H1 (cell line): ENCODE measurements at regions not wholly inside any gene's neighbourhood (a gene's known extent, or its start where the extent isn't known, plus 50 kb on each side); places are given as distances from the start of the nearest gene placed in this dataset.

Experiments used
- CTCF ChIA-PET: fragments of 300-600 bp; sonication (Branson Sonifier 250); formaldehyde crosslinking; loops from one replicate; lab custom pipeline; 2021; ENCODE audit not compliant: partially characterized antibody; lab: Charles Lee
- POLR2A ChIA-PET: fragments of 300-600 bp; sonication (Branson Sonifier 250); formaldehyde crosslinking; loops from one replicate; lab custom pipeline; 2021; ENCODE audit warnings: inconsistent platforms; ENCODE audit not compliant: partially characterized antibody; lab: Charles Lee
- DNase-seq, 2 experiments: peaks; one replicate each; pipeline versions ENCODE4 v3.0.0 to v3.0.0-alpha.2; 2010 to 2022; ENCODE audit warnings: low spot score in 2 of 2, low read depth in 1 of 2, mixed read lengths in 1 of 2
- FAIRE-seq: peaks from 2 replicates; lab custom pipeline; 2011; peaks lifted over from hg19 to GRCh38; lab: Jason Lieb, UNC
- H2AFZ ChIP-seq: 2 replicates; pipeline ENCODE4 v1.8.1; 2012; ENCODE audit warnings: low read length, inconsistent platforms
- H2AK5ac ChIP-seq: 2 replicates; pipeline ENCODE4 v1.6.1; 2013; ENCODE audit warnings: low read depth, low read length
- H2BK120ac ChIP-seq: replicated peaks from 2 replicates; pipeline ENCODE3; 2013; ENCODE audit warnings: low read depth, low read length, inconsistent platforms
- H2BK12ac ChIP-seq: 2 replicates; pipeline ENCODE4 v1.6.1; 2013; ENCODE audit warnings: low read depth, low read length
- H2BK15ac ChIP-seq: 2 replicates; pipeline ENCODE4 v1.6.1; 2013; ENCODE audit warnings: low read length
- H2BK20ac ChIP-seq: 2 replicates; pipeline ENCODE4 v1.6.1; 2013; ENCODE audit warnings: low read length
- H2BK5ac ChIP-seq: 2 replicates; pipeline ENCODE4 v1.6.1; 2013; ENCODE audit warnings: low read depth, low read length
- H3K14ac ChIP-seq: 2 replicates; pipeline ENCODE4 v1.6.1; 2013; ENCODE audit warnings: inconsistent platforms; ENCODE audit not compliant: insufficient read length
- H3K18ac ChIP-seq: 2 replicates; pipeline ENCODE4 v1.6.1; 2013; ENCODE audit warnings: low read length; ENCODE audit errors: extremely low read depth
- H3K23ac ChIP-seq: 2 replicates; pipeline ENCODE4 v1.6.1; 2013; ENCODE audit warnings: inconsistent platforms; ENCODE audit not compliant: insufficient read length
- H3K23me2 ChIP-seq: 2 replicates; pipeline ENCODE4 v1.6.1; 2013; ENCODE audit warnings: low read depth, low read length
- H3K27ac ChIP-seq: 2 replicates; pipeline ENCODE4 v1.6.1; 2011; ENCODE audit warnings: low read depth, low read length, inconsistent platforms
- H3K27me3 ChIP-seq, 4 experiments: replicated peaks in 1 of 4; 1 replicate in 1 of 4; 2 replicates in 3 of 4; pipeline versions ENCODE4 v1.6.1 to v1.8.1; 2011 to 2013; ENCODE audit warnings: low read length in 3 of 4, mild to moderate bottlenecking in 3 of 4, inconsistent platforms in 2 of 4, mixed read lengths in 2 of 4, moderate library complexity in 1 of 4; ENCODE audit not compliant: control insufficient read depth in 3 of 4, insufficient read depth in 3 of 4; ENCODE audit errors: extremely low read depth in 1 of 4
- H3K36me3 ChIP-seq, 4 experiments: 2 replicates each; pipeline versions ENCODE4 v1.6.1 to v1.8.1; 2011 to 2013; ENCODE audit warnings: mild to moderate bottlenecking in 4 of 4, low read length in 3 of 4, moderate library complexity in 2 of 4, control low read depth in 1 of 4, inconsistent platforms in 1 of 4; ENCODE audit not compliant: insufficient read depth in 4 of 4, control insufficient read depth in 2 of 4
- H3K4ac ChIP-seq: replicated peaks from 2 replicates; pipeline ENCODE3; 2013; ENCODE audit warnings: low read length, low read depth, mixed read lengths, inconsistent platforms; ENCODE audit not compliant: insufficient read length
- H3K4me1 ChIP-seq, 4 experiments: replicated peaks in 1 of 4; 1 replicate in 1 of 4; 2 replicates in 3 of 4; pipeline versions ENCODE4 v1.6.1 to v1.8.1; 2011 to 2013; ENCODE audit warnings: low read length in 3 of 4, inconsistent platforms in 2 of 4, mixed read lengths in 1 of 4; ENCODE audit not compliant: insufficient read depth in 4 of 4, control insufficient read depth in 3 of 4
- H3K4me2 ChIP-seq, 2 experiments: 2 replicates each; pipeline versions ENCODE4 v1.6.1 to v1.8.1; 2011 to 2013; ENCODE audit warnings: low read depth in 2 of 2, low read length in 2 of 2, control low read depth in 1 of 2, inconsistent platforms in 1 of 2, mild to moderate bottlenecking in 1 of 2; ENCODE audit not compliant: insufficient read depth in 1 of 2
- H3K4me3 ChIP-seq, 4 experiments: fragments of 200-600, 300-600 bp in 1 of 4; sonication (generic), shearing (Covaris generic), sonication (Bioruptor Twin) in 1 of 4; 2 replicates each; pipeline versions ENCODE4 v1.5.1 to v1.8.1; 2011 to 2016; ENCODE audit warnings: low read length in 4 of 4, low read depth in 3 of 4, control low read depth in 2 of 4, inconsistent platforms in 2 of 4, mild to moderate bottlenecking in 2 of 4, mixed read lengths in 1 of 4, moderate library complexity in 1 of 4; ENCODE audit not compliant: insufficient read depth in 2 of 4; ENCODE audit errors: extremely low read depth in 1 of 4
- H3K56ac ChIP-seq: replicated peaks from 2 replicates; pipeline ENCODE3; 2013; ENCODE audit warnings: low read depth, mild to moderate bottlenecking, mixed read lengths, low read length, inconsistent platforms; ENCODE audit not compliant: insufficient read length
- H3K79me1 ChIP-seq: 2 replicates; pipeline ENCODE4 v1.6.1; 2013; ENCODE audit warnings: low read depth, low read length, control low read depth
- H3K79me2 ChIP-seq, 2 experiments: 2 replicates each; pipeline versions ENCODE4 v1.6.1 to v1.8.1; 2012 to 2013; ENCODE audit warnings: low read length in 2 of 2, mild to moderate bottlenecking in 2 of 2, inconsistent platforms in 1 of 2; ENCODE audit not compliant: insufficient read depth in 2 of 2, control insufficient read depth in 1 of 2
- H3K9ac ChIP-seq, 4 experiments: replicated peaks in 1 of 4; 1 replicate in 1 of 4; 2 replicates in 3 of 4; pipeline versions ENCODE4 v1.6.1 to v1.8.1; 2011 to 2013; ENCODE audit warnings: low read depth in 3 of 4, low read length in 3 of 4, control low read depth in 2 of 4, mild to moderate bottlenecking in 2 of 4, moderate library complexity in 2 of 4, inconsistent platforms in 1 of 4; ENCODE audit errors: extremely low read depth in 1 of 4
- H3K9me3 ChIP-seq, 2 experiments: 2 replicates each; pipeline versions ENCODE4 v1.6.1 to v1.8.1; 2012 to 2013; ENCODE audit warnings: mild to moderate bottlenecking in 2 of 2, moderate library complexity in 2 of 2, control low read depth in 1 of 2, inconsistent platforms in 1 of 2, low read depth in 1 of 2, low read length in 1 of 2, mixed read lengths in 1 of 2; ENCODE audit not compliant: insufficient read depth in 2 of 2
- H4K20me1 ChIP-seq, 2 experiments: replicated peaks in 1 of 2; 2 replicates each; pipeline versions ENCODE3 to v1.8.1; 2011 to 2013; ENCODE audit warnings: inconsistent platforms in 2 of 2, low read length in 2 of 2, mild to moderate bottlenecking in 1 of 2; ENCODE audit not compliant: insufficient read depth in 2 of 2, control insufficient read depth in 1 of 2
- H4K5ac ChIP-seq: 2 replicates; pipeline ENCODE4 v1.6.1; 2013; ENCODE audit warnings: low read length, low read depth, mixed read lengths, inconsistent platforms; ENCODE audit not compliant: insufficient read length
- H4K8ac ChIP-seq: 2 replicates; pipeline ENCODE4 v1.8.0; 2013; ENCODE audit warnings: mild to moderate bottlenecking, moderate library complexity, low read length, inconsistent platforms; ENCODE audit not compliant: insufficient read depth; ENCODE audit errors: extremely low read depth
- H4K91ac ChIP-seq: replicated peaks from 2 replicates; pipeline ENCODE3; 2013; ENCODE audit warnings: low read length, mixed read lengths, inconsistent platforms; ENCODE audit not compliant: insufficient read length
- CREB1 ChIP-seq: IDR thresholded peaks from 2 replicates; pipeline ENCODE4 v1.6.1; 2012; ENCODE audit warnings: inconsistent platforms
- HDAC6 ChIP-seq: IDR thresholded peaks from one replicate; pipeline ENCODE4 v1.7.1; 2012; ENCODE audit warnings: low read depth, mild to moderate bottlenecking, inconsistent platforms, low read length, moderate library complexity
- RAD21 ChIP-seq, 2 experiments: IDR thresholded peaks in 1 of 2; conservative IDR thresholded peaks in 1 of 2; 2 replicates each; pipeline ENCODE4 v1.6.1; 2011; ENCODE audit warnings: low read depth in 2 of 2, low read length in 2 of 2, improper control_type of control experiment in 1 of 2, inconsistent platforms in 1 of 2, mild to moderate bottlenecking in 1 of 2, moderate library complexity in 1 of 2
- RBBP5 ChIP-seq: IDR thresholded peaks from 2 replicates; pipeline ENCODE4 v1.7.1; 2012; ENCODE audit warnings: low read depth, mild to moderate bottlenecking, inconsistent platforms, low read length, moderate library complexity, borderline replicate concordance
- TBP ChIP-seq: IDR thresholded peaks from 2 replicates; pipeline ENCODE4 v1.6.1; 2011; ENCODE audit warnings: low read depth, low read length, improper control_type of control experiment
- WGBS, 2 experiments: shearing (Covaris generic) in 1 of 2; methylation state at CpG; one replicate each; pipeline versions ENCODE4 v1.1.6 to v1.1.7; 2013 to 2015; ENCODE audit warnings: low lambda C conversion rate in 2 of 2, mixed read lengths in 2 of 2, inconsistent platforms in 1 of 2, low coverage in 1 of 2, missing lambda C conversion rate in 1 of 2; ENCODE audit not compliant: insufficient replicate concordance in 2 of 2, insufficient coverage in 1 of 2, insufficient read length in 1 of 2; ENCODE audit errors: extremely low coverage in 1 of 2, missing lambda C conversion rate in 1 of 2; 5-methylcytosine and 5-hydroxymethylcytosine counted together
- TF ChIP-seq, protein P1 (sequence below), 3 experiments: IDR thresholded peaks; 1 replicate in 2 of 3; 2 replicates in 1 of 3; pipeline versions ENCODE4 v1.5.1 to v1.6.1; 2011; ENCODE audit warnings: low read length in 3 of 3, mild to moderate bottlenecking in 3 of 3, inconsistent platforms in 2 of 3, low read depth in 1 of 3, moderate library complexity in 1 of 3; ENCODE audit not compliant: insufficient read depth in 1 of 3; ENCODE audit errors: control extremely low read depth in 1 of 3
- TF ChIP-seq, protein P2 (sequence below): IDR thresholded peaks from 2 replicates; pipeline ENCODE4 v1.6.1; 2011; ENCODE audit warnings: low read depth, mild to moderate bottlenecking, low read length; ENCODE audit not compliant: insufficient read depth

DNA sequence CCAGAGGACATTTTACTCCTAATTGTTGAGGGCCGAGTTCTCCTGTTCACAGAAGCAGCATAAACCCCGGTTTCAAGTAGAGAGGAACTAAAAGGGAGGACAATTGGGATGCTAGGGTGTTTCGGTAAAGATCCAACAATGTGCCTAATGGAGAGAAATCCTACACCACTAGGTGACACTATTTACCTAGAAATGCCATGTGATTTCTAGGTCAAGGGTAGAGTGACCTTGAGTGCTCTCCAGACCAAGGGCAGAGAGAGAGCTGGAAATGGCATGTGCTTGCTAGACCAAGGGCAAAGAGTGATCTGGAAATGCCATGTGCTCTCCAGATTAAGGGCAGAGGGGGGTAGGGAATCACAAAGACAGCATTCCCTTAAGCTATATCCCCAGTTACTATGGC is 472.0 kb downstream of the DCDC2C start:
- FAIRE-seq, result no peak

More for the DNA sequence above, 472.0 kb downstream of the DCDC2C start:
- Histone ChIP-seq H3K23ac (no peak overlapping the region), H2BK12ac (no peak overlapping the region), H3K14ac (no peak overlapping the region), H3K4me2 (no peak overlapping the region), H3K18ac (no peak overlapping the region), H4K20me1 (no peaks in the 10 kb centered on the region), H3K79me1 (no peaks in the 10 kb centered on the region), H3K27me3 (no peaks in the 10 kb centered on the region), H3K4me3 (no peak overlapping the region), H2BK15ac (no peak overlapping the region), H4K5ac (no peak overlapping the region), H3K4ac (no peak overlapping the region), H4K8ac (no peak overlapping the region), H3K36me3 (peaks cover 0 to 3% (median 0%) of the 10 kb centered on the region in 4 experiments; a peak in 1 of 8 replicates), H3K79me2 (no peaks in the 10 kb centered on the region), H3K9ac (no peak overlapping the region), H3K23me2 (no peaks in the 10 kb centered on the region), H3K4me1 (no peaks in the 10 kb centered on the region), H2AFZ (no peak overlapping the region), H2AK5ac (no peak overlapping the region), H3K56ac (no peak overlapping the region), H3K27ac (no peak overlapping the region), H2BK20ac (no peak overlapping the region), H4K91ac (no peak overlapping the region), H3K9me3 (peaks cover 36 to 51% of the 10 kb centered on the region in 2 experiments), H2BK120ac (no peak overlapping the region), H2BK5ac (no peak overlapping the region)
- WGBS, 2 experiments, result 89% methylated on average over 3 of the region's 3 CpGs; no CpG with 5 or more reads in 1 of the 2 experiments
- no peak for DNase-seq
- TF ChIP-seq CREB1, result no peak
- TF ChIP-seq, protein P1, sequence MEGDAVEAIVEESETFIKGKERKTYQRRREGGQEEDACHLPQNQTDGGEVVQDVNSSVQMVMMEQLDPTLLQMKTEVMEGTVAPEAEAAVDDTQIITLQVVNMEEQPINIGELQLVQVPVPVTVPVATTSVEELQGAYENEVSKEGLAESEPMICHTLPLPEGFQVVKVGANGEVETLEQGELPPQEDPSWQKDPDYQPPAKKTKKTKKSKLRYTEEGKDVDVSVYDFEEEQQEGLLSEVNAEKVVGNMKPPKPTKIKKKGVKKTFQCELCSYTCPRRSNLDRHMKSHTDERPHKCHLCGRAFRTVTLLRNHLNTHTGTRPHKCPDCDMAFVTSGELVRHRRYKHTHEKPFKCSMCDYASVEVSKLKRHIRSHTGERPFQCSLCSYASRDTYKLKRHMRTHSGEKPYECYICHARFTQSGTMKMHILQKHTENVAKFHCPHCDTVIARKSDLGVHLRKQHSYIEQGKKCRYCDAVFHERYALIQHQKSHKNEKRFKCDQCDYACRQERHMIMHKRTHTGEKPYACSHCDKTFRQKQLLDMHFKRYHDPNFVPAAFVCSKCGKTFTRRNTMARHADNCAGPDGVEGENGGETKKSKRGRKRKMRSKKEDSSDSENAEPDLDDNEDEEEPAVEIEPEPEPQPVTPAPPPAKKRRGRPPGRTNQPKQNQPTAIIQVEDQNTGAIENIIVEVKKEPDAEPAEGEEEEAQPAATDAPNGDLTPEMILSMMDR (IDR thresholded peaks at IDR 0.05; ENCODE audit: control extremely low read depth in 1 of 3, insufficient read depth in 1 of 3, low read depth in 1 of 3, low read length in 3 of 3), result peak in 1 of 3 experiments; percentile 16; a peak in 1 of 4 replicates
- no peak for TF ChIP-seq RBBP5
- no peak for TF ChIP-seq TBP
- TF ChIP-seq, protein P2, sequence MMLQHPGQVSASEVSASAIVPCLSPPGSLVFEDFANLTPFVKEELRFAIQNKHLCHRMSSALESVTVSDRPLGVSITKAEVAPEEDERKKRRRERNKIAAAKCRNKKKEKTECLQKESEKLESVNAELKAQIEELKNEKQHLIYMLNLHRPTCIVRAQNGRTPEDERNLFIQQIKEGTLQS, result no peak
- TF ChIP-seq RAD21 (IDR thresholded peaks at IDR 0.05 in 1 of 2, conservative IDR thresholded peaks at IDR 0.05 in 1 of 2; ENCODE audit: low read depth in 2 of 2, low read length in 2 of 2), result peak; percentile 40 to 50; a peak in 3 of 4 replicates
- TF ChIP-seq HDAC6, result no peak
- CTCF ChIA-PET, result no interaction called here
- POLR2A ChIA-PET, result no interaction called here
